ENCODE measurements at regions not wholly inside any gene's neighbourhood (a gene's known extent, or its start where the extent isn't known, plus 50 kb on each side); places are given as distances from the start of the nearest gene placed in this dataset.
"Not testable (repeated sequence)": the region's sequence is repeated elsewhere in the genome, so short reads cannot be mapped to it uniquely, and the experiment has no call there.

- peak; percentile 70 for DNase-seq
Observed at GRCh38 chr2:174697255-174697654, 67.0 kb downstream of the CHRNA1 start.

GRCh38 chr2:174694920-174695319 is 69.4 kb downstream of the CHRNA1 start:
- DNase-seq, result no peak

DNA sequence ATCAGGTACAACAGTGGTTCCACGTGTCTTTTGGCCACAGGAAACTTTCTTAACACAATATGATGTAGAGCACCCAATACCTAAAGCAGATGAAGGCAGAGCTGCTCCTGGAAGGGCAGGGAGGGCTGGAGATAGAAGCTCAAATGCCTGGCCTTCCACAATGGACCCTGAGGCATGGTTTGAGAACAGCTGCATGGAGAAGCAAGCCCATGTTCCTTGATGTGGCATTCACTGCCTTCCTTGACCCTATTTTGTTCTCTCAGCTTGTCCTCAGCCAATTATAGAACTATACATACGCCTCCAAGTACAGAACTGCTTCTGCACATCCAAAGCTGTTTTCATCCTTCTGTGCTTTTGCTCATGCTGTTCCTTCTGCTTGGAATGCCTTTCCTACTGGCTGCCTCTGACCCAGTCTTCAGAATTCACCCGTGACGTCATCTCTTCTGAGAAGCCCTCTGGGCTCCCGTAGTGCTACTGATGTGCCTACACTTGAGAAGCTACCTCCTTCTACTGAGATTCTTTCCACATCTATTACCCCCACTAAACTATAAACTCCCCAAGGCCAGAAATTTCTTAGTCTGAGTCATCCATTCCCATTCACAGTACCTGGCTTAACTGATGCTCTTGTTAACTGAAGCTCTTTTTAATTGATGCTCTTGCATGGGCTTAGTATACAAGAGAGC is 69.9 kb downstream of the CHRNA1 start:
- DNase-seq, result no peak

GRCh38 chr2:174693344-174693743 is 70.9 kb downstream of the CHRNA1 start:
- DNase-seq, result no peak

GRCh38 chr2:174692256-174692919 is 71.9 kb downstream of the CHRNA1 start:
- DNase-seq, result no peak

GRCh38 chr2:174691201-174691779 is 73.0 kb downstream of the CHRNA1 start:
- DNase-seq, result no peak

- no peak for DNase-seq
Observed at GRCh38 chr2:174690026-174690425, 74.2 kb downstream of the CHRNA1 start.

DNA sequence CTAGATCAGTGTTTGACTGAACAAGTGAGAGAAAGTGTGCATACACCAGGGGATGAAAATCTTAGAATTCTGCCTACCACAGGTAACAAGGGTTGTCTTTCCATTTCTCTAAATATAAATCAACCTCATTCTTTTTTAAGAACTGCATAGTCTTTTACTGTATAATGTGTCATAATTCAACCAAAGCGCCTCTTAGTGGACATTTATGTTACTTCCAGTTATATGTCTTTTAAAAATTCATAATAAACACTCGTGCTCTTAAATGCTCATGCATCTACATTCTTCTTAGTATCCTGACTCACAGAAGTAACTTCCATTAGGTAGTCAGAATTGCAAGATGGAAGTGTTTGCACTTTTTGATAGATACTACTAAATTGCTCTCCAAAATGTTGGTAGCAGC is 76.2 kb downstream of the CHRNA1 start:
- peak; percentile 48 for DNase-seq

DNA sequence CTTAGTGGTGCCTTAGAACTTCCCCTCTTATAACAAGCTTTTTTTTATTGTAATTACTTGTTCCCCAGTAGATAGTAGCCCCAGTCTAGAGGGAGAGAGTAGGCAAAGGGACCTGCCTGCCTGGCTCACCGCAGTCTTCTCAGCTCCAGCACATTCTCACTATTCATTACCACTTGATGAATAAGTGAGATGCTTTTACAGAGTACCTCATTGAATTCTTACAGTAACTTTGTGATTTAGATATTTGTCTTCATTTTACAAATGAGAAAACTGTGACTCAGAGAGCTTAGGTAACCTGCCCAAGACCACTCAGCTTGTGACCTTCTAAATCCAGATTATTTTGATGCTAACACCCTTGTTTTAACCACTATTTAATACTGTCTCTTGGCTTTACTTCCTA is 77.8 kb downstream of the CHRNA1 start:
- no peak for DNase-seq

DNA sequence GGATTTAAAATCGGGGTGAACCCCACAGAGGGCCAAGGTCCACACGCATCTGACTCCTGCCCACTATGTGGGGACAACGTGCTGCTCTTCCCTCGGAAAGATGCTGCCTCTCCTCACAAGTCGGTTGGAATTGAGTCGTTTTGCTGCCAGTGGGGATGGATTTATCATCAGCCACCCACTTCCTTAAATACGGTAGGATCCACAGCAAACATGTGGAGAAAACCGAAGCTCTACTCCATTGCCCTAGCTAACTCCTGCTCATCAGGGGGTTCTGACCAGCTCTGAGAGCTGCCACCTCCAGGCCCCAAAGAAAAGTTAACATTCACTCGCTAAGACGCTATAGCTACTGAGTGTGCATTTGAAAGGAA is 80.9 kb downstream of the CHRNA1 start:
- peak; percentile 68 for DNase-seq

DNA sequence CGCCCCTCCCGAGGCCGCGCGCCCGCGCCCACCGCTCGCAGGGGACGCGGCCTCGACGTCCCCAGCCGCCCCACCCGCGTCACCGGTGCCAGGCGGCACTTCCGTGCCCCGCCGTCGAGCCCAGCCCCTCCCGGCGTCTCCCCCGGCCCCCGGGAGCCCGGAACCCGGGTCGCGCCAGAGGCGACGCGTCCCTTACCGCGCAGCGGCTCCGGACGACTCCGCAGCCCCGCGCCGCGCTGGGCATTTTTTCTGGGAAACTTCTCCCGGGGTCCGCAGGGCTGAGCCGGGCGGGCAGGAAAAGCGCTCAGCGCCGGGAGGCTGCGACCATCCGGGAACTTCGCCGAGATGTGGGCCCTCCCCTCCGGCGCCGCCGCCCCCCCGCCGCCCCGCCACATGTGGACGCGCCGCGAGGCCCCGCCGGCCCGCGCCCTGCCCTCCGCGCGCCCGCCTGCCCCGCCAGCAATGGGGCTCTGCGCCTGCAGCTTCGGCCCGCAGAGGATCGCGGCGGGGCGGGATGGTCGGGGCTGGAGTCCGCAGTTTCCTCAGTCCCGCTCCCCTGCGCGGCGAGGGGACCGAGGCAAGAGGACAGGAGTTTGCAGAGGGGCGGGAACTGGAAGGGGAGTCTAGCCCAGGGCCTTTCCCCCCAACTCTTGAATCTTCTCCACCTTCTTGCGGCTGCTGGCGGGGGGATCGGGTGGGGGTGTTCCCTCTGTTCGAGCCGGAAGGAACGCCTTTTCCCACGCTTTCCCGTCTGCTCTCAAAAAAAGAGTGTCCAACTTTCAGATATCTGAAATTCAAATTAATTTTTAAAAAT is 81.5 kb downstream of the CHRNA1 start:
- DNase-seq, result peak; percentile 77

DNA sequence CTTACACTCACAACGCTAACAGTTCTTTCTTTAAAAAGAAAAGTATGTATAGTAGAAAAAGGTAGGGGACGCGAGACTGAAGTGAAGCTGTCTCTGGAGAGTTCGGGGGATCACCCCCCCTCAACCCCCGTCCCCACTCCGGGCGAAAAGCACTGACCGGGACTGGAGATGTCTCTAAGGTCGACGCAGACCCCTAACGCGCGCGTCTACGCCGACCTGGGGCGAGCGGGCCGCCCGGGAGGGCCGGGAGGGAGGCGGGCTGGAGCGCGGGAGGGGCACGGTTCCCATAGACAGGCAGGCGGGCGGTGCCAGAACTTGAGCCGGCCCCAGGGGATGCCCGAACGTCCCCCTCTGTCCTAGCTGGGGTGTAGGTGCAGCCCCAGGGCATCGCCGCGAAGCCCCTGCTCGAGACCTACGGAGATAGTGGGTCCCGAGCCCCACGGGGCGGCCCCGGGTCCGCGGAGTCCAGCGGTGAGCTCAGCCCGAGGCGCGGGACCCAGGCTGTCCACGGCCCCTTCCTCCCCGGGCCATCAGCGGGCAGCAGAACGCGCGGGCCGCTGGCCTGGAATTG is 82.2 kb downstream of the CHRNA1 start:
- DNase-seq, result peak; percentile 48

DNA sequence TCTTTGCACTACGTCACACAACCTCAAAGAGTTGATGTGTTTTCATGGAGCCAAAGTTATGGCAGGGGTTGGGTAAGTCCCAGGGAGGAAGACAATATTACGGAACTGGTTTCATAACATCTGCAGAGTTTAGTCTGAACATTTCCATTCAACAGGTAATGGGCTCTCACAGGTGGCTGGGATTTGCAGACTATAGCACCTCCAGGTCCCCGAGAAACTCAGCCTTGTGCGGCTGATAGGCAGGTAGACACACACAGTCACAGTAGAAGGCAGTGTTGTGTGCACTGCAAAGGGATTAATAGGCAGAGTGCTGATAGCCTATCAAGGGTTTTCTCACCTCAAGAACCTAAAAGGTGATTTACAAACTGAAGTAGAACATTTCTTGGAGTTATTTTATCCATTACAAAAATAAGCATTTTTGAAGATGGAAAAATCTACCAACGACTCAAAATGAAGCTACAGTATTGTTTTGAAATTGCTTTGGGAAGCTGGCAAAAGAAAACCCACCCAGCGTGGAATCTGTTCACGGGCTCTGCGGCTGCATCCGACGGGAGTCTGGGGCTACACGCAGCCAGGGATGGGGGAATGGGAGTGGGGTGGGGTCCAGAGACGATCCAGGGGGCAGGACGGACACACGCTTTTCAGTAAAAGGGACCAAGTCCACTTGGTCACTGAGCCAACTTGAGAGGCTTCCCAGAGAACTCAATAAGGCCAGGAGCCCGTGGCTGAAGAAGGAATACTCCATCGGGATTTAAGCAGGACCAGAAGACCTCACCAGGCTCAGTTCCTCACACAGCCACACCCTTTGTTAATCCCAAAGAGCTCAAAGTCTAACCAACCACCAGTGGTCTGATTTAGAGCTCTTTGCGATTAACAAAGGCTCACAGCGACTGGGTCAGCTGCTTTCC is 82.9 kb downstream of the CHRNA1 start:
- DNase-seq, result peak; percentile 55

DNA sequence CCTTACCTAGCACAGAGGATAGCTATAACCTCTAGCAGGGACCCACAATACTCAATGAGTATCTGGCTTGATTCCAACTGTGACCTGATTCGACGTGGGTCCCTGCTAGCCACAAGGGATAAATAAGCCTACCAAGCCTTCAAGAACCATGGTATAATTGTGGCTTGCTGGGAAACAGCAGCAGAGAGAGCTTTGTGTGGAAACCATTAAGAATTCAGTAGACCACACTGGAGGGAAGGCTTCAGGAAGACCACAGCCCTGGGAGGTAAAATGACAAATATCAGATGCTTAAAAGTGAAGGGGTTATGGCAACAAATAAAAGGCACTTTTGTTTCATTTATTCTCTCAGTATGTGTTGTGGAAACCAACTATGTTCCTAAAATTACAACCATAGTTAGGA is 82.6 kb upstream of the WIPF1 start:
- no peak for DNase-seq

- DNase-seq, result no peak
Observed at GRCh38 chr2:174678395-174678794, 80.8 kb upstream of the WIPF1 start.

- DNase-seq, result no peak
Observed at GRCh38 chr2:174675615-174676014, 78.0 kb upstream of the WIPF1 start.

- DNase-seq, result peak; percentile 39
Observed at GRCh38 chr2:174673876-174674275, 76.3 kb upstream of the WIPF1 start.

GRCh38 chr2:174673440-174673839 is 75.8 kb upstream of the WIPF1 start:
- DNase-seq, result no peak

DNA sequence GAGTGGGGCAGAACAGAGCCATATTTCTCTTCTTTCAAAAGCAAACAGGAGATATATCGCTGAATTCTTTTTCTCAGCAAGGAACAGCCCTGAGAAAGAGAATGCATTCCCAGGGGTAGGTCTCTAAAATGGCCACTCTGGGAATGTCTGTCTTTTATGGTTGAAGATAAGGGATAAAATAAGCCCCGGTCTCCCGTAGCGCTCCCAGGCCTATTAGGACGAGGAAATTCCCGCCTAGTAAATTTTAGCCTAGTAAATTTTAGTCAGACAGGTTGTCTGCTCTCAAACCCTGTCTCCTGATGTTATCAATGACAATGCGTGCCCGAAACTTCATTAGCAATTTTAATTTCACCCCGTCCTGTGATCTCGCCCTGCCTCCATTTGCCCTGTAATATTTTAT is 73.9 kb upstream of the WIPF1 start:
- not testable (repeated sequence) for DNase-seq

DNA sequence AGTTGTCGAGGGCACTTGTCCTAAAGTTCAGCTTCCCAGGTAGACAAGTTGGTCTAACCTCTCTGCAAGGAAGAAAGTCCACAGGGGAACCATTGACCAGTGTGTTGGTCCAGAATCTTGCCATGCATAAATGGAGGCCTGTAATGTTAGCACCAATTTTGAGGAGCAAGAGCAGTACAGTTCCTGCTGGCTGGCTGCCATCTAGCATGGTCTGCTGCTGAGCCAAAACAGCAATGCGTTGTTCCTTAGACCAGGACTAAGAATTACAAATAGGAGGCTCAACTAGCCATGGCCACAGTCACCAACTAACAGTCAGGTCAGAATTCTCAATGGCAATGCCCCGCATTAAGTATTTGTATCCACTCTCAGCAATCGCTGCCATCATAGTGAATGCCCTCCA is 72.8 kb upstream of the WIPF1 start:
- DNase-seq, result no peak

DNA sequence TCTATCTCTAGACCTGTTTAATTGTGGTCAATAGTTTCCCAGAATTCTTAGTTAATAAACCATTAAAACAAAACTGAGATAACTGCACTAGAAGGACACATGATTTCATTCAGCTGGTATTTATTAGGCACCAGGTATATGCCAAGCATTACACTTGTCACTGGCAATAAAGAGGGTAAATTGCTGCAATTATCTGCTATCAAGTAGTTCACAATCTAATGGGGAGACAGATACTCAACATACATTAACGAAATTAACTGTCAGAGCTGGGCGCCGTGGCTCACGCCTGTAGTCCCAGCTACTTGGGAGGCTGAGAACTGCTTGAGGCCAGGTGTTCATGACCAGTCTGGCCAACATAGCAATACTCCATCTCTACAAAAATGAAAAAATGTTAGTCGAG is 71.7 kb upstream of the WIPF1 start:
- DNase-seq, result no peak

- DNase-seq, result no peak
Observed at GRCh38 chr2:174668075-174668474, 70.5 kb upstream of the WIPF1 start.
